ENCODE measurements at regions not wholly inside any gene's neighbourhood (a gene's known extent, or its start where the extent isn't known, plus 50 kb on each side); places are given as distances from the start of the nearest gene placed in this dataset.

DNA sequence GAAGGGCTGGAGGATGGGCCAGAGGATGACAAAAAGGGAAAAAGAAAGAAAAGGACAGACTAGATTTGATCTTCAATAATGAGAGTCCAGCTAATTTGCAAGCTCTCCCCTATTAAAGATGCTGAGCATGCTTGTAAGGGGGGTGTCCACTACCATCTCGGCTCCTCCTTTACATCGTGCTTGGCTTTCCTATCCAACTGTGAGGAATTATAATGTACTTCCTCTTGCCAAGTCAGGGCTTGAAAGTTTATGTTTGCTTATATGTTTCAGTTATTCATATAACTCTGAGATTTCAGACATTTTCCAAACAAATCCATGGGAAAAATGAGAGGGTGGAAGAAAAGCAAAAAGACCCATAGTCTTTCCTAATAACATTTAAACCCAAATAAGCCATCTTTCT lies 387.1 kb downstream of the METTL15 start:
- TF ChIP-seq, protein P1, sequence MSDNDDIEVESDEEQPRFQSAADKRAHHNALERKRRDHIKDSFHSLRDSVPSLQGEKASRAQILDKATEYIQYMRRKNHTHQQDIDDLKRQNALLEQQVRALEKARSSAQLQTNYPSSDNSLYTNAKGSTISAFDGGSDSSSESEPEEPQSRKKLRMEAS (IDR thresholded peaks at IDR 0.05), result no peak
- TF ChIP-seq ZBTB7A (IDR thresholded peaks at IDR 0.05; ENCODE audit: low read depth) (no peak), TAF1 (IDR thresholded peaks at IDR 0.05; ENCODE audit: low read depth) (no peak), RAD21 (IDR thresholded peaks at IDR 0.05; ENCODE audit: low read depth) (no peak), CEBPB (IDR thresholded peaks at IDR 0.05) (no peak), TEAD4 (IDR thresholded peaks at IDR 0.05) (no peak), NFIC (IDR thresholded peaks at IDR 0.05) (no peak), TCF12 (IDR thresholded peaks at IDR 0.05; ENCODE audit: low read depth) (no peak), YY1 (IDR thresholded peaks at IDR 0.05; ENCODE audit: low read depth) (no peak), REST (IDR thresholded peaks at IDR 0.05; ENCODE audit: low read depth) (no peak), EP300 (IDR thresholded peaks at IDR 0.05; ENCODE audit: borderline replicate concordance) (no peak)
- TF ChIP-seq, protein P2, sequence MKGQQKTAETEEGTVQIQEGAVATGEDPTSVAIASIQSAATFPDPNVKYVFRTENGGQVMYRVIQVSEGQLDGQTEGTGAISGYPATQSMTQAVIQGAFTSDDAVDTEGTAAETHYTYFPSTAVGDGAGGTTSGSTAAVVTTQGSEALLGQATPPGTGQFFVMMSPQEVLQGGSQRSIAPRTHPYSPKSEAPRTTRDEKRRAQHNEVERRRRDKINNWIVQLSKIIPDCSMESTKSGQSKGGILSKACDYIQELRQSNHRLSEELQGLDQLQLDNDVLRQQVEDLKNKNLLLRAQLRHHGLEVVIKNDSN (IDR thresholded peaks at IDR 0.05), result no peak

- TF ChIP-seq TEAD4 (IDR thresholded peaks at IDR 0.05), result no peak
These were observed 383.2 kb downstream of the METTL15 start for GRCh38 chr11:28491431-28491830.

GRCh38 chr11:28490773-28491382 lies 382.7 kb downstream of the METTL15 start:
- TF ChIP-seq, protein P2 (IDR thresholded peaks at IDR 0.05), result no peak
- TF ChIP-seq RAD21 (IDR thresholded peaks at IDR 0.05; ENCODE audit: low read depth), result no peak
- TF ChIP-seq, protein P1 (IDR thresholded peaks at IDR 0.05), result no peak
- TF ChIP-seq REST (IDR thresholded peaks at IDR 0.05; ENCODE audit: low read depth), result no peak

DNA sequence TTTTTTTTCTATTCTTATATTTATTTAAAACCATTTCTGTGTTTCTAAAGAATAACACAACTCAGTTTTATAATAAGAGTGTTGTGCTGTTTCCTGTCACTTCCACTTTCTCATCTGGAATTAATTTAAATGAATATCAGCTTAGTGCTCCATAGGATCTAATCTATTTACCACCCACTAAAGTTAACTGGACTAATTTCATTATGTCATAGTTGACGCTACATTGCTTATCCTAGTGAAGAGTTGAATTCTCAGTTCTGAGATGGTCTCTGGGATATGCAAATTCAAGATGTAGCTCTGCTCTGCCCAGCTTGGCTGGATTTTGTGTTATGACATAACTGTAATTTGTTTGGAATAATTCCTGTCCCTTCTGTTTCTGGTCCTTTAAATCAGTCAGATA lies 380.1 kb downstream of the METTL15 start:
- no peak for TF ChIP-seq RAD21 (IDR thresholded peaks at IDR 0.05; ENCODE audit: low read depth)
- TF ChIP-seq TEAD4 (IDR thresholded peaks at IDR 0.05), result no peak
- TF ChIP-seq TCF12 (IDR thresholded peaks at IDR 0.05; ENCODE audit: low read depth), result no peak
- TF ChIP-seq ZBTB7A (IDR thresholded peaks at IDR 0.05; ENCODE audit: low read depth), result no peak
- no peak for TF ChIP-seq TAF1 (IDR thresholded peaks at IDR 0.05; ENCODE audit: low read depth)
- TF ChIP-seq CREB1 (IDR thresholded peaks at IDR 0.05; ENCODE audit: low read depth), result no peak
- TF ChIP-seq, protein P2 (IDR thresholded peaks at IDR 0.05), result no peak

GRCh38 chr11:28483072-28483867 lies 375.1 kb downstream of the METTL15 start:
- no peak for TF ChIP-seq EGR1 (IDR thresholded peaks at IDR 0.05)
- no peak for TF ChIP-seq RAD21 (IDR thresholded peaks at IDR 0.05; ENCODE audit: low read depth)
- no peak for TF ChIP-seq NFIC (IDR thresholded peaks at IDR 0.05)
- TF ChIP-seq, protein P1 (IDR thresholded peaks at IDR 0.05), result no peak
- TF ChIP-seq CEBPB (IDR thresholded peaks at IDR 0.05), result no peak
- TF ChIP-seq EP300 (IDR thresholded peaks at IDR 0.05; ENCODE audit: borderline replicate concordance), result no peak
- TF ChIP-seq, protein P2 (IDR thresholded peaks at IDR 0.05), result no peak
- TF ChIP-seq REST (IDR thresholded peaks at IDR 0.05; ENCODE audit: low read depth), result no peak
- no peak for TF ChIP-seq YY1 (IDR thresholded peaks at IDR 0.05; ENCODE audit: low read depth)

Data from Ishikawa (cell line).